Transverse colon (tissue), 4 donors: ENCODE measurements at regions not wholly inside any gene's neighbourhood (a gene's known extent, or its start where the extent isn't known, plus 50 kb on each side); places are given as distances from the start of the nearest gene placed in this dataset.

Source experiments
- DNase-seq: peaks from one replicate; pipeline ENCODE4 v3.0.0-alpha.2; 2019
- H3K27ac ChIP-seq, 4 donors: fragments of 200-600 bp; sonication (generic); 2 replicates each; pipeline ENCODE4 v1.5.1; 2016 to 2018; ENCODE audit warnings: inconsistent platforms in 4 of 4
- H3K27me3 ChIP-seq: fragments of 200-600 bp; sonication (generic); 2 replicates; pipeline ENCODE4 v1.5.1; 2017; ENCODE audit warnings: inconsistent platforms
- H3K36me3 ChIP-seq, 4 donors: fragments of 200-600 bp; sonication (generic); 2 replicates each; pipeline ENCODE4 v1.5.1; 2017 to 2019; ENCODE audit warnings: inconsistent platforms in 4 of 4
- H3K4me1 ChIP-seq, 4 donors: fragments of 200-600 bp; sonication (generic); 2 replicates each; pipeline ENCODE4 v1.5.1; 2017 to 2020; ENCODE audit warnings: inconsistent platforms in 4 of 4
- H3K4me3 ChIP-seq, 4 donors: fragments of 200-600 bp; sonication (generic); 1 replicate in 1 of 4; 2 replicates in 3 of 4; pipeline versions ENCODE4 v1.5.1 to v1.6.1; 2017 to 2019; ENCODE audit warnings: inconsistent platforms in 4 of 4
- H3K9me3 ChIP-seq, 2 donors: fragments of 200-600 bp; sonication (generic); 2 replicates each; pipeline ENCODE4 v1.5.1; 2017 to 2019; ENCODE audit warnings: inconsistent platforms in 2 of 2
- CTCF ChIP-seq, 5 experiments: fragments of 200-600 bp in 3 of 5; fragments of 450-650 bp in 2 of 5; sonication (generic) in 3 of 5; IDR thresholded peaks; 1 replicate in 2 of 5; 2 replicates in 3 of 5; pipeline ENCODE4 v1.5.1; 2016 to 2017; ENCODE audit warnings: antibody characterized with exemption in 5 of 5, inconsistent platforms in 3 of 5, mild to moderate bottlenecking in 2 of 5, moderate library complexity in 1 of 5
- EP300 ChIP-seq: sonication (generic); formaldehyde crosslinking; IDR thresholded peaks from one replicate; pipeline ENCODE4 v1.6.1; 2017; ENCODE audit warnings: antibody characterized with exemption, low read depth
- POLR2A ChIP-seq: fragments of 450-650 bp; IDR thresholded peaks from one replicate; pipeline ENCODE4 v1.6.1; 2016; ENCODE audit warnings: antibody characterized with exemption, mild to moderate bottlenecking, moderate library complexity
- POLR2AphosphoS5 ChIP-seq, 3 donors: sonication (generic); formaldehyde crosslinking; IDR thresholded peaks; one replicate each; pipeline ENCODE4 v1.6.1; 2016; ENCODE audit warnings: antibody characterized with exemption in 3 of 3
- WGBS, 2 donors: methylation state at CpG; one replicate each; pipeline ENCODE4 v1.1.5; 2018; ENCODE audit warnings: low coverage in 1 of 2; 5-methylcytosine and 5-hydroxymethylcytosine counted together
- in situ Hi-C, 4 donors: fragments of 200-750 bp; cut with MboI; loops; one replicate each; pipeline versions ENCODE4 v1.15.0 to v1.15.1; 2017; ENCODE audit warnings: low sequenced_read_pairs in 3 of 4, low pct_ligation_motif_present in 1 of 4, low pct_unique_long_range_greater_than_20kb in 1 of 4
- intact Hi-C: fragments of 100-400 bp; cut with DNase I; formaldehyde crosslinking; loops from one replicate; pipeline ENCODE4 v1.15.1; 2023; ENCODE audit warnings: low total_unique reads

- no peaks in the 10 kb centered on the region for H3K9me3 ChIP-seq
- no peak overlapping the region for H3K4me3 ChIP-seq
- 93 to 97% methylated on average over 5 to 42 of the region's 42 CpGs for WGBS, 2 donors
- H3K4me1 ChIP-seq: no peaks in the 10 kb centered on the region
- H3K27ac ChIP-seq: no peak overlapping the region
- TF ChIP-seq CTCF (IDR thresholded peaks at IDR 0.05) (no peak), POLR2AphosphoS5 (IDR thresholded peaks at IDR 0.05) (no peak), EP300 (no peak), POLR2A (no peak)
- no peaks in the 10 kb centered on the region for H3K27me3 ChIP-seq
- DNase-seq: no peak
- H3K36me3 ChIP-seq: no peaks in the 10 kb centered on the region
- intact Hi-C loops: no loop called here
- in situ Hi-C loops: no loop called here
Measured at GRCh38 chr21:43300496-43301408, 126.2 kb downstream of the SIK1 start.

DNA sequence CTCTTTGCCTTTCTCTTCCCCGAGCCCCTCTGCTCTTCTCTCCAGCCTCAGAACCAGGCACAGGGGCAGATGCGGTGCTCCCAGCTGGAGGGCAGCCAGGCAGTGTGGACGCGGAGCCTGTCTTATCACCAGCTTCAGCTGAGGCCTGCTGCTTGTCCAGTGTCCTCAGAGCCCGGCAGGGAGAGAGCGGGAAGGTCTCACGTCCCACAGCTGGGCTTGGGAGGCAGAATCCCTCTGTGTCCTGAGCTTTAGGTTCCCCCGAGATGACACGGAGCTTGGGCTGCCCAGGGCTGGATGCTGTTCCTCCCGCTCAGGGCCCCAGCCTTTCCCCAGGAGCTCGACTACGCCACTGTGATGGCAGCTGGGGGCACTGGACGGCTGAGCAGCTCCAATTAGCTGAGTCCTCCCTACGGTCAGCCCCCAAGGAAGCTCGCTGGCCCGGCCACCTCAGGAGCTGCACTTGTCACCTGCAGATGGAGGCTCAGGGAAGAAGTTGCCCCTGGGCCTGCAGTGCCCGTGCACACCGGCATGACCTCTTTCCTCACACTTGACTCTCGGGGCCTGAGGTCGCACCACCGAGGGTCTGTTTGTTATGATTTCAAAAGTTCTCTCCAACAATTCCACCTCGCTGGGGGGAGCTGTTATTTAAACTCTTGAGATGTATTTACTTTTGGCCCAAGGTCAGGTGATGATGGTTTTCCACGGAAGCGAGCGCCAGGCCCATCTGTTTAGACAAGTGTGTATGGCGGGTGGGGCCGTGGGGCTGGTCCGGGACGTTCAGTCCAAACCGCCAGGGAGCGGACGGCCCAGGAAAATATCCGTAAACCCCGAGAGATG lies 127.3 kb downstream of the SIK1 start:
- DNase-seq: no peak
- intact Hi-C loops: no loop called here
- H3K36me3 ChIP-seq: no peaks in the 10 kb centered on the region
- no peak overlapping the region for H3K4me3 ChIP-seq
- H3K27me3 ChIP-seq: no peaks in the 10 kb centered on the region
- WGBS, 2 donors: 52 to 66% methylated on average over 17 to 28 of the region's 34 CpGs
- H3K4me1 ChIP-seq: no peaks in the 10 kb centered on the region
- peaks cover 4 to 5% of the 10 kb centered on the region in 2 donors for H3K9me3 ChIP-seq
- H3K27ac ChIP-seq: no peak overlapping the region
- in situ Hi-C loops: no loop called here
- TF ChIP-seq EP300: no peak
- no peak for TF ChIP-seq POLR2A
- no peak for TF ChIP-seq CTCF (IDR thresholded peaks at IDR 0.05)
- no peak for TF ChIP-seq POLR2AphosphoS5 (IDR thresholded peaks at IDR 0.05)

DNA sequence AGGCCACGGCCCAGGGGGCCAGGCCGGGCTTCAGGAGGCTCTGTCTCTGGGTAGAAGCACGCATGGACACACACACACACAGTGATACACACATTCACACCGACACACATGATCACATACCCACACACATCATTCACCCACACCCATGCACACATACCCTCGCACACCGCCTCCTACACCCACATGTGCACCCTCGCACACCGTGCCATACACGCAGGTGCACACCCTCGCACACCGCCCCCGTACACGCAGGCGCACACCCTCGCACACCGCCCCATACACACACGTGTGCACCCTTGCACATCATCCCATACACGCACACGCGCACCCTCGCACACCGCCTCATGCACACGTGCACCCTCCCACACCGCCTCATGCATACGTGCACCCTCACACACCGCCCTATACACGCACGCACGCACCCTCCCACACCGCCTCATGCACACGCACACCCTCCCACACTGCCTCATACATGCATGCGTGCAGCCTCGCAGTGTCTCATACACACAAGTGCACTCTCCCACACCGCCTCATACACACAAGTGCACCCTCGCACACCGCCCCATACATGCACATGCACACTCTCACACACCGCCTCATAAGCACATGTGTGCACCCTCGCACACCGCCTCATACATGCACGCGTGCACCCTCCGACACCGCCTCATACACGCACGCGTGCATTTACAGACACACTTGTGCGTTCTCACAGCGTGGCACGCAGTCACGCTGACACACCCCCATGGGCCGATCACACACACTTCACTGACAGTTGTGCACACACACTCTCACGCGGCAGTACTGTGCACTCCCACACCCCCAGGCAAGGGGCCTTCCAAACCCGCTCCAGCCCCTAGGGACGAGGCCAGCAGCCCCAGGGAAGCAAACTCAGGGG lies 128.1 kb downstream of the SIK1 start:
- intact Hi-C loops: no loop called here
- Histone ChIP-seq H3K27me3 (no peaks in the 10 kb centered on the region), H3K27ac (no peak overlapping the region), H3K4me3 (no peak overlapping the region), H3K9me3 (peaks cover 4 to 5% of the 10 kb centered on the region in 2 donors), H3K36me3 (no peaks in the 10 kb centered on the region), H3K4me1 (no peaks in the 10 kb centered on the region)
- TF ChIP-seq CTCF (IDR thresholded peaks at IDR 0.05) (no peak), EP300 (no peak), POLR2AphosphoS5 (IDR thresholded peaks at IDR 0.05) (no peak), POLR2A (no peak)
- no peak for DNase-seq
- WGBS, 2 donors: 95 to 99% methylated on average over 19 to 55 of the region's 55 CpGs
- in situ Hi-C loops: no loop called here
